Panc1 (cell line): ENCODE measurements at regions not wholly inside any gene's neighbourhood (a gene's known extent, or its start where the extent isn't known, plus 50 kb on each side); places are given as distances from the start of the nearest gene placed in this dataset.

ENCODE experiments used
- ATAC-seq: fragments of 200-7000 bp; cut with Tn5 transposase; 2 replicates; pipeline ENCODE4 v1.9.1; 2020; ENCODE audit warnings: mild to moderate bottlenecking, moderate library complexity
- BruUV-seq: library from RNA; stranded (reverse); fragments of 400-500 nt; replicated peaks from 2 replicates; lab custom pipeline; 2021; lab: Mats Ljungman, UMichigan
- CTCF ChIA-PET: fragments of 300-600 bp; sonication (Branson Sonifier 250); formaldehyde crosslinking; loops from one replicate; lab custom pipeline; 2022; ENCODE audit warnings: antibody characterized with exemption; lab: Charles Lee
- POLR2A ChIA-PET: fragments of 300-600 bp; sonication (Branson Sonifier 250); formaldehyde crosslinking; loops from one replicate; lab custom pipeline; 2022; ENCODE audit warnings: antibody characterized with exemption; lab: Charles Lee
- DNase-seq: peaks from one replicate; pipeline ENCODE4 v3.0.0-alpha.2; 2010; ENCODE audit warnings: low read depth, low spot score
- H3K27ac ChIP-seq: 2 replicates; pipeline ENCODE4 v1.5.1; 2011; ENCODE audit warnings: mild to moderate bottlenecking, low read length, inconsistent platforms
- H3K27me3 ChIP-seq: fragments of 200-500 bp; sonication (Bioruptor generic); 2 replicates; pipeline ENCODE4 v1.6.0; 2014; ENCODE audit warnings: low read length, inconsistent platforms; ENCODE audit not compliant: control insufficient read depth, insufficient read depth
- H3K36me3 ChIP-seq: fragments of 200-500 bp; sonication (Bioruptor generic); 2 replicates; pipeline ENCODE4 v1.5.1; 2014; ENCODE audit warnings: inconsistent platforms, mild to moderate bottlenecking, low read length, moderate library complexity; ENCODE audit not compliant: control insufficient read depth, insufficient read depth
- H3K4me1 ChIP-seq: 2 replicates; pipeline ENCODE4 v1.5.1; 2011; ENCODE audit warnings: inconsistent platforms, mild to moderate bottlenecking, low read length, moderate library complexity; ENCODE audit not compliant: control insufficient read depth, insufficient read depth
- H3K4me3 ChIP-seq, 2 experiments: 2 replicates each; pipeline ENCODE4 v1.5.1; 2011 to 2012; ENCODE audit warnings: low read depth in 2 of 2, low read length in 2 of 2, mild to moderate bottlenecking in 2 of 2, inconsistent platforms in 1 of 2, moderate library complexity in 1 of 2
- H3K9me3 ChIP-seq: fragments of 200-500 bp; sonication (Bioruptor generic); 2 replicates; pipeline ENCODE4 v1.5.1; 2014; ENCODE audit warnings: low read depth, mild to moderate bottlenecking, inconsistent platforms, low read length, moderate library complexity; ENCODE audit not compliant: control insufficient read depth, insufficient read depth
- CTCF ChIP-seq: fragments of 450-650 bp; IDR thresholded peaks from 2 replicates; pipeline ENCODE4 v1.5.1; 2017; ENCODE audit warnings: mild to moderate bottlenecking
- POLR2AphosphoS5 ChIP-seq: IDR thresholded peaks from 2 replicates; pipeline ENCODE4 v1.6.1; 2012; ENCODE audit warnings: mild to moderate bottlenecking, low read depth, low read length, moderate library complexity
- REST ChIP-seq, 2 experiments: IDR thresholded peaks; 2 replicates each; pipeline ENCODE4 v1.6.1; 2011 to 2012; ENCODE audit warnings: low read depth in 2 of 2, control low read depth in 1 of 2, low read length in 1 of 2, mild to moderate bottlenecking in 1 of 2, moderate library complexity in 1 of 2; ENCODE audit not compliant: insufficient read depth in 1 of 2
- SIN3A ChIP-seq: IDR thresholded peaks from 2 replicates; pipeline ENCODE4 v1.6.1; 2012; ENCODE audit warnings: low read depth, mild to moderate bottlenecking, low read length, moderate library complexity, borderline replicate concordance; ENCODE audit not compliant: insufficient read depth
- TCF7L2 ChIP-seq: IDR thresholded peaks from 2 replicates; pipeline ENCODE4 v1.6.1; 2011; ENCODE audit warnings: mild to moderate bottlenecking, low read depth, low read length, inconsistent platforms
- in situ Hi-C: cut with HindIII; loops from 2 replicates; pipeline ENCODE4 v1.10.0; 2016; ENCODE audit warnings: low sequenced_read_pairs, low pct_unique_long_range_greater_than_20kb
- intact Hi-C: fragments of 100-400 bp; cut with micrococcal nuclease; formaldehyde crosslinking; loops from one replicate; pipeline ENCODE4 v1.10.0; 2022; ENCODE audit not compliant: unreplicated experiment

GRCh38 chrX:38890326-38890725 is 89.1 kb downstream of the MID1IP1 start:
- BruUV-seq = no TSS peak
- H3K36me3 ChIP-seq = no peaks in the 10 kb centered on the region
- H3K27me3 ChIP-seq = no peaks in the 10 kb centered on the region; the same call in 1 of the 2 replicates
- no peak overlapping the region for H3K4me3 ChIP-seq
- in situ Hi-C loops (no loop called here), intact Hi-C loops (no loop called here)
- ATAC-seq = no peak
- H3K27ac ChIP-seq = no peak overlapping the region
- H3K4me1 ChIP-seq = no peaks in the 10 kb centered on the region
- ChIA-PET POLR2A (no interaction called here), CTCF (no interaction called here)
- no peaks in the 10 kb centered on the region for H3K9me3 ChIP-seq
- no peak for DNase-seq
- no peak for TF ChIP-seq TCF7L2
- no peak for TF ChIP-seq POLR2AphosphoS5
- TF ChIP-seq SIN3A = no peak
- no peak for TF ChIP-seq REST (IDR thresholded peaks at IDR 0.05; ENCODE audit: insufficient read depth in 1 of 2, low read depth in 2 of 2, low read length in 1 of 2)
- TF ChIP-seq CTCF = no peak

- Histone ChIP-seq H3K9me3 (no peaks in the 10 kb centered on the region), H3K27me3 (no peaks in the 10 kb centered on the region; the same call in 1 of the 2 replicates), H3K4me1 (no peaks in the 10 kb centered on the region), H3K27ac (no peak overlapping the region), H3K4me3 (no peak overlapping the region), H3K36me3 (no peaks in the 10 kb centered on the region)
- in situ Hi-C loops = no loop called here
- ChIA-PET CTCF (no interaction called here), POLR2A (no interaction called here)
- intact Hi-C loops = no loop called here
- ATAC-seq (no peak), DNase-seq (no peak)
- no peak for TF ChIP-seq CTCF
- no TSS peak for BruUV-seq
Observed at GRCh38 chrX:38890963-38891362, 89.7 kb downstream of the MID1IP1 start.
